ENCODE measurements at regions not wholly inside any gene's neighbourhood (a gene's known extent, or its start where the extent isn't known, plus 50 kb on each side); places are given as distances from the start of the nearest gene placed in this dataset.
"Not testable (repeated sequence)": the region's sequence is repeated elsewhere in the genome, so short reads cannot be mapped to it uniquely, and the experiment has no call there.

GRCh38 chr19:23474172-23474571 is 78.9 kb upstream of the ZNF91 start:
- Histone ChIP-seq H3K4me3 (ENCODE audit: low read depth in 1 of 2, low read length in 2 of 2) (no peak overlapping the region), H3K27ac (ENCODE audit: low read length) (no peak overlapping the region), H3K36me3 (ENCODE audit: control insufficient read depth in 1 of 2, insufficient read depth in 2 of 2, low read length in 2 of 2) (no peaks in the 10 kb centered on the region), H3K4me1 (ENCODE audit: control insufficient read depth in 1 of 2, insufficient read depth in 2 of 2, low read length in 2 of 2) (no peaks in the 10 kb centered on the region), H3K27me3 (ENCODE audit: low read depth, low read length) (no peaks in the 10 kb centered on the region), H3K9me3 (ENCODE audit: control insufficient read depth in 1 of 2, low read length in 2 of 2) (peaks cover 0 to 10% of the 10 kb centered on the region in 2 donors)

GRCh38 chr19:23470873-23471545 is 75.7 kb upstream of the ZNF91 start:
- peaks cover 0 to 29% of the 10 kb centered on the region in 2 donors for H3K9me3 ChIP-seq (ENCODE audit: control insufficient read depth in 1 of 2, low read length in 2 of 2)
- H3K4me1 ChIP-seq (ENCODE audit: control insufficient read depth in 1 of 2, insufficient read depth in 2 of 2, low read length in 2 of 2), result no peaks in the 10 kb centered on the region
- H3K27ac ChIP-seq (ENCODE audit: low read length), result no peak overlapping the region
- no peaks in the 10 kb centered on the region for H3K36me3 ChIP-seq (ENCODE audit: control insufficient read depth in 1 of 2, insufficient read depth in 2 of 2, low read length in 2 of 2)
- peak overlapping the region in 1 of 2 donors; percentile 61 for H3K4me3 ChIP-seq (ENCODE audit: low read depth in 1 of 2, low read length in 2 of 2)
- H3K27me3 ChIP-seq (ENCODE audit: low read depth, low read length), result no peaks in the 10 kb centered on the region

- H3K4me3 ChIP-seq (ENCODE audit: low read depth in 1 of 2, low read length in 2 of 2); H3K27me3 ChIP-seq (ENCODE audit: low read depth, low read length); H3K27ac ChIP-seq (ENCODE audit: low read length); H3K4me1 ChIP-seq (ENCODE audit: control insufficient read depth in 1 of 2, insufficient read depth in 2 of 2, low read length in 2 of 2); H3K36me3 ChIP-seq (ENCODE audit: control insufficient read depth in 1 of 2, insufficient read depth in 2 of 2, low read length in 2 of 2): not testable (repeated sequence)
- peaks cover 0 to 27% of the 10 kb centered on the region in 2 donors for H3K9me3 ChIP-seq (ENCODE audit: control insufficient read depth in 1 of 2, low read length in 2 of 2)
These were observed 69.1 kb upstream of the ZNF91 start for GRCh38 chr19:23464349-23464748.

- Histone ChIP-seq H3K27ac (ENCODE audit: low read length) (no peak overlapping the region), H3K4me1 (ENCODE audit: control insufficient read depth in 1 of 2, insufficient read depth in 2 of 2, low read length in 2 of 2) (no peaks in the 10 kb centered on the region), H3K4me3 (ENCODE audit: low read depth in 1 of 2, low read length in 2 of 2) (no peak overlapping the region), H3K9me3 (ENCODE audit: control insufficient read depth in 1 of 2, low read length in 2 of 2) (peaks cover 3 to 7% of the 10 kb centered on the region in 2 donors), H3K27me3 (ENCODE audit: low read depth, low read length) (no peaks in the 10 kb centered on the region), H3K36me3 (ENCODE audit: control insufficient read depth in 1 of 2, insufficient read depth in 2 of 2, low read length in 2 of 2) (no peaks in the 10 kb centered on the region)
These were observed 65.8 kb upstream of the ZNF91 start for GRCh38 chr19:23461120-23461519.

DNA sequence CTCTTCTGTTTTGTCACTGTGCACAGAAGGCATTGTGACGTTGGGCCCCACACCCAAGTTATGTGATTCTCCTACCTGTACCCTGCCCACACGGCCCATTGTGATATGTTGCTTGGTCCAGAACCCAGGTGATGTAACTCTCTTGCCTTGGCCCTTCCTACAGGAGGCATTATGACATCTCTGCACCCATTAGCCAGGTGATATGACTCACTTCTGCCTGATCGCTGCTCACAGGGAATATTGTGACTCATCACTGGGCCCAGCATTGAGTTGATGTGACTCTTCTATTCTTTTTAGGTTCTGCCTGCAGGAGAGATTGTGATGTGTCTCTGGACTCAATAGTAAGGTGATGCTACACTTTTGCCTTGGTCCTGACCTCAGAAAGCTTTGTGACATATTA is 65.4 kb upstream of the ZNF91 start:
- Histone ChIP-seq H3K9me3 (ENCODE audit: control insufficient read depth in 1 of 2, low read length in 2 of 2) (peaks cover 3 to 4% of the 10 kb centered on the region in 2 donors), H3K36me3 (ENCODE audit: control insufficient read depth in 1 of 2, insufficient read depth in 2 of 2, low read length in 2 of 2) (no peaks in the 10 kb centered on the region), H3K27ac (ENCODE audit: low read length) (no peak overlapping the region), H3K4me1 (ENCODE audit: control insufficient read depth in 1 of 2, insufficient read depth in 2 of 2, low read length in 2 of 2) (no peaks in the 10 kb centered on the region), H3K27me3 (ENCODE audit: low read depth, low read length) (no peaks in the 10 kb centered on the region), H3K4me3 (ENCODE audit: low read depth in 1 of 2, low read length in 2 of 2) (no peak overlapping the region)
